Activated CD4-positive, alpha-beta T cell treated with anti-CD3 and anti-CD28 coated beads for 36 hours (primary cell): ENCODE measurements at regions not wholly inside any gene's neighbourhood (a gene's known extent, or its start where the extent isn't known, plus 50 kb on each side); places are given as distances from the start of the nearest gene placed in this dataset.

Experiments used
- ATAC-seq: fragments of 200-7000 bp; cut with Tn5 transposase; one replicate; pipeline ENCODE4 v1.10.0; 2021; ENCODE audit warnings: mild to moderate bottlenecking, moderate library complexity
- CTCF ChIA-PET: fragments of 350-600 bp; sonication (Branson Sonifier 250); formaldehyde crosslinking; loops from one replicate; lab custom pipeline; 2021; ENCODE audit warnings: antibody characterized with exemption; lab: Charles Lee
- POLR2A ChIA-PET: fragments of 350-600 bp; sonication (Branson Sonifier 250); formaldehyde crosslinking; loops from one replicate; lab custom pipeline; 2021; ENCODE audit warnings: antibody characterized with exemption, inconsistent platforms; lab: Charles Lee
- DNase-seq: peaks from one replicate; pipeline ENCODE4 v3.0.0-alpha.2; 2020
- H3K27ac Mint-ChIP-seq: one replicate; pipeline ENCODE4 v1.8.0; 2021; ENCODE audit warnings: mixed read lengths
- H3K27me3 Mint-ChIP-seq: one replicate; pipeline ENCODE4 v1.8.0; 2021; ENCODE audit warnings: mixed read lengths
- H3K36me3 Mint-ChIP-seq: one replicate; pipeline ENCODE4 v1.8.0; 2021; ENCODE audit warnings: low read depth, mixed read lengths
- H3K4me1 Mint-ChIP-seq: one replicate; pipeline ENCODE4 v1.8.0; 2021; ENCODE audit warnings: mixed read lengths
- H3K4me3 Mint-ChIP-seq: one replicate; pipeline ENCODE4 v1.8.0; 2021; ENCODE audit warnings: mild to moderate bottlenecking, moderate library complexity, mixed read lengths
- H3K9me3 Mint-ChIP-seq: one replicate; pipeline ENCODE4 v1.8.0; 2021; ENCODE audit warnings: low read depth, mixed read lengths
- intact Hi-C, 2 experiments: fragments of 100-400 bp; cut with DNase I in 1 of 2; cut with micrococcal nuclease in 1 of 2; formaldehyde crosslinking; loops; one replicate each; pipeline versions ENCODE4 v1.14.2 to v1.15.1; 2022 to 2024; cut with DNase I, micrococcal nuclease

GRCh38 chr9:118569148-118569547, 800.1 kb downstream of the BRINP1 start:
- Mint-ChIP-seq H3K9me3 (peaks cover 2% of the 10 kb centered on the region), H3K36me3 (no peaks in the 10 kb centered on the region), H3K27me3 (no peaks in the 10 kb centered on the region), H3K4me3 (no peak overlapping the region), H3K4me1 (no peaks in the 10 kb centered on the region), H3K27ac (no peak overlapping the region)
- intact Hi-C loops: no loop called here
- CTCF ChIA-PET: no interaction called here
- POLR2A ChIA-PET: no interaction called here
- DNase-seq (no peak), ATAC-seq (no peak)

- Mint-ChIP-seq H3K9me3 (peaks cover 2% of the 10 kb centered on the region), H3K4me3 (no peak overlapping the region), H3K36me3 (no peaks in the 10 kb centered on the region), H3K4me1 (no peaks in the 10 kb centered on the region), H3K27ac (no peak overlapping the region), H3K27me3 (no peaks in the 10 kb centered on the region)
- intact Hi-C loops: no loop called here
- no peak for DNase-seq
- ATAC-seq: no peak
- POLR2A ChIA-PET: no interaction called here
- CTCF ChIA-PET: no interaction called here
Measured at GRCh38 chr9:118570066-118570465, 799.2 kb downstream of the BRINP1 start.

GRCh38 chr9:118575341-118576070, 793.7 kb downstream of the BRINP1 start:
- no peaks in the 10 kb centered on the region for H3K27me3 Mint-ChIP-seq
- H3K4me1 Mint-ChIP-seq: no peaks in the 10 kb centered on the region
- no peak for DNase-seq
- H3K4me3 Mint-ChIP-seq: no peak overlapping the region
- H3K27ac Mint-ChIP-seq: no peak overlapping the region
- POLR2A ChIA-PET: no interaction called here
- CTCF ChIA-PET: no interaction called here
- intact Hi-C loops: no loop called here
- ATAC-seq: no peak
- peaks cover 6% of the 10 kb centered on the region for H3K9me3 Mint-ChIP-seq
- no peaks in the 10 kb centered on the region for H3K36me3 Mint-ChIP-seq

- H3K9me3 Mint-ChIP-seq: peaks cover 6% of the 10 kb centered on the region
- H3K27ac Mint-ChIP-seq: no peak overlapping the region
- no peak for DNase-seq
- intact Hi-C loops: no loop called here
- H3K4me3 Mint-ChIP-seq: no peak overlapping the region
- H3K4me1 Mint-ChIP-seq: no peaks in the 10 kb centered on the region
- H3K36me3 Mint-ChIP-seq: no peaks in the 10 kb centered on the region
- no peaks in the 10 kb centered on the region for H3K27me3 Mint-ChIP-seq
- ATAC-seq: no peak
- POLR2A ChIA-PET: no interaction called here
- CTCF ChIA-PET: no interaction called here
Measured at GRCh38 chr9:118577121-118577520, 792.1 kb downstream of the BRINP1 start.

GRCh38 chr9:118578467-118578866, 790.8 kb downstream of the BRINP1 start:
- ChIA-PET CTCF (interaction anchor here (1.0 to 1.2 kb wide), 2 partner anchors 9 to 31 kb away, joined by 4 read pairs; no protein-coding TSS in a partner anchor), POLR2A (no interaction called here)
- intact Hi-C loops: no loop called here
- Mint-ChIP-seq H3K4me3 (no peak overlapping the region), H3K36me3 (no peaks in the 10 kb centered on the region), H3K4me1 (no peaks in the 10 kb centered on the region), H3K27me3 (no peaks in the 10 kb centered on the region), H3K9me3 (peaks cover 8% of the 10 kb centered on the region), H3K27ac (no peak overlapping the region)
- no peak for ATAC-seq
- DNase-seq: no peak

- ATAC-seq (no peak), DNase-seq (no peak)
- intact Hi-C loops: no loop called here
- Mint-ChIP-seq H3K27ac (no peak overlapping the region), H3K9me3 (peaks cover 8% of the 10 kb centered on the region), H3K4me1 (no peaks in the 10 kb centered on the region), H3K36me3 (no peaks in the 10 kb centered on the region), H3K4me3 (no peak overlapping the region), H3K27me3 (no peaks in the 10 kb centered on the region)
- ChIA-PET POLR2A (no interaction called here), CTCF (no interaction called here)
Measured at GRCh38 chr9:118583414-118583813, 785.8 kb downstream of the BRINP1 start.

GRCh38 chr9:118586978-118587377, 782.3 kb downstream of the BRINP1 start:
- no peak overlapping the region for H3K4me3 Mint-ChIP-seq
- peaks cover 8% of the 10 kb centered on the region for H3K9me3 Mint-ChIP-seq
- no peaks in the 10 kb centered on the region for H3K36me3 Mint-ChIP-seq
- DNase-seq (no peak), ATAC-seq (no peak)
- POLR2A ChIA-PET: no interaction called here
- H3K27ac Mint-ChIP-seq: no peak overlapping the region
- no peaks in the 10 kb centered on the region for H3K4me1 Mint-ChIP-seq
- CTCF ChIA-PET: interaction anchor here (1.2 kb wide), 1 partner anchor 8 kb away, joined by 4 read pairs; no protein-coding TSS in a partner anchor
- H3K27me3 Mint-ChIP-seq: no peaks in the 10 kb centered on the region
- intact Hi-C loops: no loop called here

- Mint-ChIP-seq H3K27me3 (no peaks in the 10 kb centered on the region), H3K9me3 (peaks cover 3% of the 10 kb centered on the region), H3K27ac (no peak overlapping the region), H3K36me3 (no peaks in the 10 kb centered on the region), H3K4me1 (no peaks in the 10 kb centered on the region), H3K4me3 (no peak overlapping the region)
- intact Hi-C loops: no loop called here
- ChIA-PET POLR2A (no interaction called here), CTCF (no interaction called here)
- ATAC-seq (no peak), DNase-seq (no peak)
Measured at GRCh38 chr9:118594428-118594827, 774.8 kb downstream of the BRINP1 start.

GRCh38 chr9:118595719-118596305, 773.4 kb downstream of the BRINP1 start:
- ChIA-PET CTCF (no interaction called here), POLR2A (no interaction called here)
- H3K4me3 Mint-ChIP-seq: no peak overlapping the region
- DNase-seq (peak; percentile 4), ATAC-seq (no peak)
- no peaks in the 10 kb centered on the region for H3K4me1 Mint-ChIP-seq
- no peak overlapping the region for H3K27ac Mint-ChIP-seq
- peaks cover 3% of the 10 kb centered on the region for H3K9me3 Mint-ChIP-seq
- intact Hi-C loops: no loop called here
- no peaks in the 10 kb centered on the region for H3K27me3 Mint-ChIP-seq
- no peaks in the 10 kb centered on the region for H3K36me3 Mint-ChIP-seq

- intact Hi-C loops: no loop called here
- Mint-ChIP-seq H3K27me3 (no peaks in the 10 kb centered on the region), H3K4me3 (no peak overlapping the region), H3K9me3 (peaks cover 3% of the 10 kb centered on the region), H3K4me1 (no peaks in the 10 kb centered on the region), H3K27ac (no peak overlapping the region), H3K36me3 (no peaks in the 10 kb centered on the region)
- ATAC-seq (no peak), DNase-seq (no peak)
- CTCF ChIA-PET: no interaction called here
- POLR2A ChIA-PET: no interaction called here
Measured at GRCh38 chr9:118596374-118597015, 772.7 kb downstream of the BRINP1 start.

GRCh38 chr9:118606668-118607067, 762.6 kb downstream of the BRINP1 start:
- ATAC-seq: no peak
- ChIA-PET POLR2A (no interaction called here), CTCF (no interaction called here)

More at GRCh38 chr9:118606668-118607067, 762.6 kb downstream of the BRINP1 start:
- Mint-ChIP-seq H3K4me3 (no peak overlapping the region), H3K27ac (no peak overlapping the region), H3K9me3 (peaks cover 2% of the 10 kb centered on the region), H3K36me3 (no peaks in the 10 kb centered on the region), H3K27me3 (no peaks in the 10 kb centered on the region), H3K4me1 (no peaks in the 10 kb centered on the region)
- DNase-seq: no peak
- intact Hi-C loops: no loop called here
